Endothelial cell (in vitro differentiated cells): ENCODE measurements at regions not wholly inside any gene's neighbourhood (a gene's known extent, or its start where the extent isn't known, plus 50 kb on each side); places are given as distances from the start of the nearest gene placed in this dataset.

Experiments
- DNase-seq: peaks from one replicate; pipeline ENCODE4 v3.0.0; 2021; ENCODE audit warnings: low spot score
- H3K27ac Mint-ChIP-seq: one replicate; pipeline ENCODE4 v1.8.0; 2021; ENCODE audit warnings: mixed read lengths, inconsistent platforms; ENCODE audit not compliant: unreplicated experiment
- H3K27me3 Mint-ChIP-seq: one replicate; pipeline ENCODE4 v1.8.0; 2021; ENCODE audit warnings: mild to moderate bottlenecking, moderate library complexity, mixed read lengths, inconsistent platforms; ENCODE audit not compliant: unreplicated experiment
- H3K36me3 Mint-ChIP-seq: one replicate; pipeline ENCODE4 v1.8.0; 2021; ENCODE audit warnings: mild to moderate bottlenecking, low read depth, mixed read lengths, inconsistent platforms; ENCODE audit not compliant: unreplicated experiment
- H3K4me1 Mint-ChIP-seq: one replicate; pipeline ENCODE4 v1.8.0; 2021; ENCODE audit warnings: mild to moderate bottlenecking, mixed read lengths, inconsistent platforms; ENCODE audit not compliant: unreplicated experiment
- H3K4me3 Mint-ChIP-seq: one replicate; pipeline ENCODE4 v1.8.0; 2021; ENCODE audit warnings: mild to moderate bottlenecking, mixed read lengths, inconsistent platforms; ENCODE audit not compliant: unreplicated experiment
- H3K9me3 Mint-ChIP-seq: one replicate; pipeline ENCODE4 v1.8.0; 2021; ENCODE audit warnings: mixed read lengths, inconsistent platforms; ENCODE audit not compliant: unreplicated experiment
- TF ChIP-seq, protein P1 (sequence below): fragments of 200-600 bp; sonication (generic); IDR thresholded peaks from one replicate; pipeline ENCODE4 v1.5.0; 2021; ENCODE audit warnings: antibody characterized with exemption; ENCODE audit not compliant: unreplicated experiment

DNA sequence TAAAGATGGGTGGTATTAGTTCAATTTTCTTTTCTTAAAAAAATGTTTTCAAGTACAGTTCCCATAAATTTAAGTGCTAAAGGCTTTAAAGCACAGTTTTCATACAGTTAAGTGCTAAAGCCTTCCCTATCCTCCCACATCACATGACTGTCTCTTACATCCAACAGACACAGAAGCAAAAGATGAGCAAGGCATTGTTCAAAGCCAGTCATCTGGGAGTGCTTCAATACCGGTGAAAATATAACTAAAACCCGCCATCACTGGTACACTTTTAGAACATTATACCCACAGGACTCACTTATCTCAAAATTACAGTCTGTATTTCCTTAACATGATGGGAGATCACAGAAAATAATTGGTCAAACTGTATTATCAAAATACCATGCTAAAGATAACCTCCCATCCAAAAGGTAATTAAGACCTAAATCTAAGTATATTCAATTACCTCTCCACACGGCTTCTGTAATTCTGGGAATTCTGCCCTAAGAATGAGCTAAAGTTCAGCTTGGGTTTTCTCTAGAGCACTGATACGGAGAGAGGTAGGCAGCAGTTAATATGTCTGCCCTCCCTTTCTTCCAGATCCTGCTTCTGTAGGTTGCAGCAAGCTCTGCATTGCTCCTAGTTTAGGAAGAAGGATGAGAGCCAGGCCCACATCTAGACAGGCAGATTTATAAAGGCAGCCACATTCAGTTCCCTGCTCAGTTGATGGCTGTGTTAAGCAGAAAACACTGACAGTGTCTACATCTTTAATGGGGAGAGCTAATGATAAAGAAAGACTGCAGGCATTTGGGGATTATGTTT is 474.8 kb upstream of the PFKP start:
- Mint-ChIP-seq H3K9me3 (no peaks in the 10 kb centered on the region), H3K27ac (no peak overlapping the region), H3K36me3 (no peaks in the 10 kb centered on the region), H3K4me1 (no peaks in the 10 kb centered on the region), H3K4me3 (no peak overlapping the region), H3K27me3 (peaks cover 2% of the 10 kb centered on the region)
- TF ChIP-seq, protein P1, sequence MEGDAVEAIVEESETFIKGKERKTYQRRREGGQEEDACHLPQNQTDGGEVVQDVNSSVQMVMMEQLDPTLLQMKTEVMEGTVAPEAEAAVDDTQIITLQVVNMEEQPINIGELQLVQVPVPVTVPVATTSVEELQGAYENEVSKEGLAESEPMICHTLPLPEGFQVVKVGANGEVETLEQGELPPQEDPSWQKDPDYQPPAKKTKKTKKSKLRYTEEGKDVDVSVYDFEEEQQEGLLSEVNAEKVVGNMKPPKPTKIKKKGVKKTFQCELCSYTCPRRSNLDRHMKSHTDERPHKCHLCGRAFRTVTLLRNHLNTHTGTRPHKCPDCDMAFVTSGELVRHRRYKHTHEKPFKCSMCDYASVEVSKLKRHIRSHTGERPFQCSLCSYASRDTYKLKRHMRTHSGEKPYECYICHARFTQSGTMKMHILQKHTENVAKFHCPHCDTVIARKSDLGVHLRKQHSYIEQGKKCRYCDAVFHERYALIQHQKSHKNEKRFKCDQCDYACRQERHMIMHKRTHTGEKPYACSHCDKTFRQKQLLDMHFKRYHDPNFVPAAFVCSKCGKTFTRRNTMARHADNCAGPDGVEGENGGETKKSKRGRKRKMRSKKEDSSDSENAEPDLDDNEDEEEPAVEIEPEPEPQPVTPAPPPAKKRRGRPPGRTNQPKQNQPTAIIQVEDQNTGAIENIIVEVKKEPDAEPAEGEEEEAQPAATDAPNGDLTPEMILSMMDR = no peak
- DNase-seq = no peak

DNA sequence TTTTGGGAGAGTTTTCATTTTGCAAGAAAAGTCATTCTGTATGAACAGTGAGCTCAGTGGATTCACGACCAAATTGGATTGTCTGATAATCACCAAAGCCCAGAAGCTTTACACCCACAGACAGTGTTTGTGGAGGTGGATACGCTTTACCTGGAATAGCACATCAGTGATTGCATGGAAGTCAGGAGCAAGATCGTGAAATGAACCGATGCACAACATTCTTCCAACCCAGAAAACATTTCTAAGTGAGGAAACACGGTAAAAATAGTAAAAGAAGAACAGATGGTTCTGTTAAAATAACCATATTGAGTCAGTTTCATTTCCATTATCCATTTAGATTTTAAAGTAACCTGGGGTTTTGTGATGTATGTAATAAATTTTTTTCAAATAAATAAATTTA is 478.2 kb upstream of the PFKP start:
- Mint-ChIP-seq H3K27ac (no peak overlapping the region), H3K4me1 (no peaks in the 10 kb centered on the region), H3K4me3 (no peak overlapping the region), H3K9me3 (no peaks in the 10 kb centered on the region), H3K27me3 (peaks cover 1% of the 10 kb centered on the region), H3K36me3 (no peaks in the 10 kb centered on the region)
- no peak for DNase-seq
- TF ChIP-seq, protein P1 = no peak

GRCh38 chr10:2584385-2584784 is 483.0 kb upstream of the PFKP start:
- Mint-ChIP-seq H3K36me3 (no peaks in the 10 kb centered on the region), H3K4me3 (no peak overlapping the region), H3K27me3 (no peaks in the 10 kb centered on the region), H3K9me3 (no peaks in the 10 kb centered on the region), H3K27ac (no peak overlapping the region), H3K4me1 (no peaks in the 10 kb centered on the region)
- no peak for DNase-seq
- TF ChIP-seq, protein P1 = no peak

GRCh38 chr10:2576892-2577291 is 490.5 kb upstream of the PFKP start:
- Mint-ChIP-seq H3K36me3 (no peaks in the 10 kb centered on the region), H3K9me3 (no peaks in the 10 kb centered on the region), H3K27me3 (no peaks in the 10 kb centered on the region), H3K4me3 (no peak overlapping the region), H3K27ac (no peak overlapping the region), H3K4me1 (no peaks in the 10 kb centered on the region)
- DNase-seq = no peak
- TF ChIP-seq, protein P1 = no peak

DNA sequence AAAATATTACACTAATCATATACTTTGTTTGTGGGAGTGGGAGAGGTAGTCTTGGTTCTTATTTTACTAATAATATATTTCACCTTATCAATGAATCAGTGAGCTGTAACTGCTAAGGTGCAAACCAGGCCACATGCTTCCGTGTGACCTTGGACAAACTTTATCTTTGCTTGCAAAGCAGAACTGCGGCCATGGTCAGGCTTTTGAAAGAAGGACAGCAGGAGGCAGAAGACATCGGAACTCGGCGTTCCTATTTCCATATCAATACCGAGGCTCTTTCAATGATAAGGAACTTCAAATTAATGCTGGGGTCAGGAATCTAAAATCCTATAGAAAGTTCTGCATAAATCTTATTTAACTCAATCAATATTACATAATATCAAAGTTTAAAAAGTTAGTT is 491.9 kb upstream of the PFKP start:
- H3K4me1 Mint-ChIP-seq = no peaks in the 10 kb centered on the region
- H3K27me3 Mint-ChIP-seq = no peaks in the 10 kb centered on the region
- no peak overlapping the region for H3K27ac Mint-ChIP-seq
- H3K9me3 Mint-ChIP-seq = no peaks in the 10 kb centered on the region
- no peak for DNase-seq
- TF ChIP-seq, protein P1 = no peak
- no peak overlapping the region for H3K4me3 Mint-ChIP-seq
- no peaks in the 10 kb centered on the region for H3K36me3 Mint-ChIP-seq
